ENCODE measurements at regions not wholly inside any gene's neighbourhood (a gene's known extent, or its start where the extent isn't known, plus 50 kb on each side); places are given as distances from the start of the nearest gene placed in this dataset.

DNA sequence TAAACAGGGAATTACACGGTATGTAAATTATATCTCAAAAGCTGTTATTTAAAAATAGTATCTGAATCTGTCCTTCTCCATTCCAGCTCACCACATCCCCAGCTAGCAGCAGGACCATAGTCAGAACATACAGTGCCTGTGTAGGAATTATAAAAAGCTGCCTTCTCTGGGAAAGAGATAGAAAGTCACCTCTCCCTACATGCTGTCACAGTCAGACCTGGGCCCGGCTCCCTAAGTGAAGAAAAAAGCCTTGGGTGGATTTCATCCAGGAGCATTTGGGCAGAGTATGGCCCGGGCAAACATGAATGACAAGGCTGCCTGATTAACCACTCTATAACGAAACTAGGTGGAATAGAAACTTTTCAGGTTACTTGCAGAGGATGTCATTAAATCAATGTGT, 144.1 kb downstream of the CNTN3 start:
- Histone ChIP-seq H3K4me1 (ENCODE audit: control insufficient read depth in 4 of 4, insufficient read depth in 4 of 4, low read length in 3 of 4) (no peaks in the 10 kb centered on the region), H3K27ac (ENCODE audit: low read depth in 1 of 2, low read length in 2 of 2) (no peak overlapping the region), H3K27me3 (ENCODE audit: control insufficient read depth in 4 of 4, insufficient read depth in 4 of 4, low read length in 3 of 4) (no peaks in the 10 kb centered on the region), H3K4me3 (ENCODE audit: low read depth in 1 of 3, low read length in 3 of 3) (no peak overlapping the region), H3K9ac (ENCODE audit: low read depth in 1 of 2, low read length in 2 of 2) (no peak overlapping the region), H3K9me3 (ENCODE audit: control insufficient read depth in 4 of 4, low read length in 3 of 4) (no peaks in the 10 kb centered on the region), H3K36me3 (ENCODE audit: control insufficient read depth in 4 of 4, insufficient read depth in 3 of 4, low read depth in 1 of 4, low read length in 3 of 4) (no peaks in the 10 kb centered on the region)
- WGBS, result 93% methylated on average over 4 of the region's 4 CpGs
- no peak for DNase-seq (ENCODE audit: low spot score)
- TF ChIP-seq NR2F2 (IDR thresholded peaks at IDR 0.05), result no peak

DNA sequence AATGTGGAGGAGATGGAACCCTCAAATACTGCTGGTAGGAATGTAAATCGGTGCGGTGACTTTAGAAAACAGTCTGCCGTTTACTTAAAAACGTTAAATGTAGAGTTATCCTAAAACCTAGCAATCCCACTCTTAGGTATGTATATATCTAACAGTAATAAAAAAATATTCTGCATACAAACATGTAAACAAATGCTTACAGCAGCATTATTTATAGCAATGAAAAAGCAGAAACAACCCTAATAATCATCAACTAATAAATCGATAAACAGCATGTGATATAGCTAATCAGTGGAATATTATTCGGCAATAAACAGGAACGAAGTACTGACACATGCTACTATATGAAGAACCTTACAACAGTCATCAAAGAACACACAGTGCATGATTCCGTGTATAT, 144.7 kb downstream of the CNTN3 start:
- Histone ChIP-seq H3K4me1 (ENCODE audit: control insufficient read depth in 4 of 4, insufficient read depth in 4 of 4, low read length in 3 of 4) (no peaks in the 10 kb centered on the region), H3K9me3 (ENCODE audit: control insufficient read depth in 4 of 4, low read length in 3 of 4) (no peaks in the 10 kb centered on the region), H3K27me3 (ENCODE audit: control insufficient read depth in 4 of 4, insufficient read depth in 4 of 4, low read length in 3 of 4) (no peaks in the 10 kb centered on the region), H3K27ac (ENCODE audit: low read depth in 1 of 2, low read length in 2 of 2) (no peak overlapping the region), H3K36me3 (ENCODE audit: control insufficient read depth in 4 of 4, insufficient read depth in 3 of 4, low read depth in 1 of 4, low read length in 3 of 4) (no peaks in the 10 kb centered on the region), H3K4me3 (ENCODE audit: low read depth in 1 of 3, low read length in 3 of 3) (no peak overlapping the region), H3K9ac (ENCODE audit: low read depth in 1 of 2, low read length in 2 of 2) (no peak overlapping the region)
- no peak for DNase-seq (ENCODE audit: low spot score)
- TF ChIP-seq GABPA (IDR thresholded peaks at IDR 0.05 in 1 of 2, conservative IDR thresholded peaks at IDR 0.05 in 1 of 2), result no peak
- 93% methylated on average over 8 of the region's 8 CpGs for WGBS

DNA sequence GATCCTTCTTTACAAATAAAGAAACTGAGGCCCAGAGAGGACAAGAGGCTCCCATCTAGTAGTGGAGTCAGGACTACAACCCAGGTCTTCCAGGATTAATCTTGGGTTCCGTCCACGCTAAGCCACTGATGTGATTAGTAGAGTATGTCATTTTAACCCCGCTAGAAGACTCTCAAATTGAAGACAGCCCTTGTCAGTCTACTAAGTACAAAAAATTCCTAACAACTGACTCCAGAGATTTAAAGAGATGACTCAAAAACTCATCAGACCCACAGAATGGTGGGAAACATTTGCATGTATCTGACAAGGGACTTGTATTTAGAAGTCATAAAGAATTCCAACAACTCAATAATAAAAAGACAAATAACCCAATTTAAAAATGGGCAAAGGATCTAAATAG, 145.3 kb downstream of the CNTN3 start:
- Histone ChIP-seq H3K27ac (ENCODE audit: low read depth in 1 of 2, low read length in 2 of 2) (no peak overlapping the region), H3K9ac (ENCODE audit: low read depth in 1 of 2, low read length in 2 of 2) (no peak overlapping the region), H3K4me1 (ENCODE audit: control insufficient read depth in 4 of 4, insufficient read depth in 4 of 4, low read length in 3 of 4) (no peaks in the 10 kb centered on the region), H3K27me3 (ENCODE audit: control insufficient read depth in 4 of 4, insufficient read depth in 4 of 4, low read length in 3 of 4) (no peaks in the 10 kb centered on the region), H3K9me3 (ENCODE audit: control insufficient read depth in 4 of 4, low read length in 3 of 4) (no peaks in the 10 kb centered on the region), H3K36me3 (ENCODE audit: control insufficient read depth in 4 of 4, insufficient read depth in 3 of 4, low read depth in 1 of 4, low read length in 3 of 4) (no peaks in the 10 kb centered on the region), H3K4me3 (ENCODE audit: low read depth in 1 of 3, low read length in 3 of 3) (no peak overlapping the region)
- TF ChIP-seq, protein P1, sequence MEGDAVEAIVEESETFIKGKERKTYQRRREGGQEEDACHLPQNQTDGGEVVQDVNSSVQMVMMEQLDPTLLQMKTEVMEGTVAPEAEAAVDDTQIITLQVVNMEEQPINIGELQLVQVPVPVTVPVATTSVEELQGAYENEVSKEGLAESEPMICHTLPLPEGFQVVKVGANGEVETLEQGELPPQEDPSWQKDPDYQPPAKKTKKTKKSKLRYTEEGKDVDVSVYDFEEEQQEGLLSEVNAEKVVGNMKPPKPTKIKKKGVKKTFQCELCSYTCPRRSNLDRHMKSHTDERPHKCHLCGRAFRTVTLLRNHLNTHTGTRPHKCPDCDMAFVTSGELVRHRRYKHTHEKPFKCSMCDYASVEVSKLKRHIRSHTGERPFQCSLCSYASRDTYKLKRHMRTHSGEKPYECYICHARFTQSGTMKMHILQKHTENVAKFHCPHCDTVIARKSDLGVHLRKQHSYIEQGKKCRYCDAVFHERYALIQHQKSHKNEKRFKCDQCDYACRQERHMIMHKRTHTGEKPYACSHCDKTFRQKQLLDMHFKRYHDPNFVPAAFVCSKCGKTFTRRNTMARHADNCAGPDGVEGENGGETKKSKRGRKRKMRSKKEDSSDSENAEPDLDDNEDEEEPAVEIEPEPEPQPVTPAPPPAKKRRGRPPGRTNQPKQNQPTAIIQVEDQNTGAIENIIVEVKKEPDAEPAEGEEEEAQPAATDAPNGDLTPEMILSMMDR (IDR thresholded peaks at IDR 0.05; ENCODE audit: low read depth, low read length, missing input control), result no peak
- TF ChIP-seq, protein P2, sequence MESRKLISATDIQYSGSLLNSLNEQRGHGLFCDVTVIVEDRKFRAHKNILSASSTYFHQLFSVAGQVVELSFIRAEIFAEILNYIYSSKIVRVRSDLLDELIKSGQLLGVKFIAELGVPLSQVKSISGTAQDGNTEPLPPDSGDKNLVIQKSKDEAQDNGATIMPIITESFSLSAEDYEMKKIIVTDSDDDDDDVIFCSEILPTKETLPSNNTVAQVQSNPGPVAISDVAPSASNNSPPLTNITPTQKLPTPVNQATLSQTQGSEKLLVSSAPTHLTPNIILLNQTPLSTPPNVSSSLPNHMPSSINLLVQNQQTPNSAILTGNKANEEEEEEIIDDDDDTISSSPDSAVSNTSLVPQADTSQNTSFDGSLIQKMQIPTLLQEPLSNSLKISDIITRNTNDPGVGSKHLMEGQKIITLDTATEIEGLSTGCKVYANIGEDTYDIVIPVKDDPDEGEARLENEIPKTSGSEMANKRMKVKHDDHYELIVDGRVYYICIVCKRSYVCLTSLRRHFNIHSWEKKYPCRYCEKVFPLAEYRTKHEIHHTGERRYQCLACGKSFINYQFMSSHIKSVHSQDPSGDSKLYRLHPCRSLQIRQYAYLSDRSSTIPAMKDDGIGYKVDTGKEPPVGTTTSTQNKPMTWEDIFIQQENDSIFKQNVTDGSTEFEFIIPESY (IDR thresholded peaks at IDR 0.05), result no peak
- TF ChIP-seq SP1 (IDR thresholded peaks at IDR 0.05), result no peak
- no peak for TF ChIP-seq EGR1 (IDR thresholded peaks at IDR 0.05; ENCODE audit: low read depth in 2 of 2)
- 97% methylated on average over 3 of the region's 3 CpGs for WGBS
- DNase-seq (ENCODE audit: low spot score), result no peak

DNA sequence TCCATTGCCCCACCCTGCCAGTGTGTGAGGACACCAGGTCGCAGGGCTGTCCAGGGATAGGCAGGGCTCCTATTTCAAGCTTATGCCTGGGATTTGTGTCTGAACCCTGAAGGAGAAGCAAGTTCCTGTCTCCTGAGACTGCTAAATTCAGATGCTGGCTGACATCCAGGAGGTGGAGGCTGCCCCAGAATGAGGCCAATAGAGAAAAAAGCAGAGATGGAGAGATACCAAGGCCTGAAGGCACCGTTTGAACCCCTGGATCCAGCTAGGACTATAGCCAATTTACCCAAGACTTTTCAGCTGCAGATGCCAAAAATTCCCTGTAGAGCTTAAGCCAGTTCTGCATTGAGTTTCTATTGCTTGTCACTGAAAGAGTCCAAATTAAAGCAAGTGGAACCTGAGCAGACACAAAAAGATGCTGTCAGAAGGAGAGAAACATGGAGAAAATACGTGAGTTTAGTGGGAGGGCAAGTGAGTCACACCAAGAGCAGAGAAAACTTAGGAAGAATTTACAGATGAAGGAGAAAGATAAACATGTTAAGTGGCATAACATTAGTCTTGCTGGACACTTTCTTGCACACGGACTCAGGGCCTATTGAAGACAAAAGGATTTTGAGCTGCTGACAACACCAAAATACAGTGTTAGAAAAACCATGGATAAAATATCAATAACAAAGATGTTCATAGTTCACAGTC, 148.6 kb downstream of the CNTN3 start:
- DNase-seq (ENCODE audit: low spot score), result no peak
- Histone ChIP-seq H3K27me3 (ENCODE audit: control insufficient read depth in 4 of 4, insufficient read depth in 4 of 4, low read length in 3 of 4) (no peaks in the 10 kb centered on the region), H3K9me3 (ENCODE audit: control insufficient read depth in 4 of 4, low read length in 3 of 4) (no peaks in the 10 kb centered on the region), H3K4me1 (ENCODE audit: control insufficient read depth in 4 of 4, insufficient read depth in 4 of 4, low read length in 3 of 4) (no peaks in the 10 kb centered on the region), H3K36me3 (ENCODE audit: control insufficient read depth in 4 of 4, insufficient read depth in 3 of 4, low read depth in 1 of 4, low read length in 3 of 4) (no peaks in the 10 kb centered on the region), H3K4me3 (ENCODE audit: low read depth in 1 of 3, low read length in 3 of 3) (no peak overlapping the region), H3K9ac (ENCODE audit: low read depth in 1 of 2, low read length in 2 of 2) (no peak overlapping the region), H3K27ac (ENCODE audit: low read depth in 1 of 2, low read length in 2 of 2) (no peak overlapping the region)
- WGBS, result 58% methylated on average over 4 of the region's 4 CpGs
- TF ChIP-seq, protein P3, sequence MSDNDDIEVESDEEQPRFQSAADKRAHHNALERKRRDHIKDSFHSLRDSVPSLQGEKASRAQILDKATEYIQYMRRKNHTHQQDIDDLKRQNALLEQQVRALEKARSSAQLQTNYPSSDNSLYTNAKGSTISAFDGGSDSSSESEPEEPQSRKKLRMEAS (IDR thresholded peaks at IDR 0.05), result no peak
- TF ChIP-seq, protein P1 (IDR thresholded peaks at IDR 0.05; ENCODE audit: low read depth, low read length, missing input control), result no peak
- TF ChIP-seq FOXA1 (IDR thresholded peaks at IDR 0.05), result no peak
- no peak for TF ChIP-seq GABPA (IDR thresholded peaks at IDR 0.05 in 1 of 2, conservative IDR thresholded peaks at IDR 0.05 in 1 of 2)
- TF ChIP-seq, protein P4, sequence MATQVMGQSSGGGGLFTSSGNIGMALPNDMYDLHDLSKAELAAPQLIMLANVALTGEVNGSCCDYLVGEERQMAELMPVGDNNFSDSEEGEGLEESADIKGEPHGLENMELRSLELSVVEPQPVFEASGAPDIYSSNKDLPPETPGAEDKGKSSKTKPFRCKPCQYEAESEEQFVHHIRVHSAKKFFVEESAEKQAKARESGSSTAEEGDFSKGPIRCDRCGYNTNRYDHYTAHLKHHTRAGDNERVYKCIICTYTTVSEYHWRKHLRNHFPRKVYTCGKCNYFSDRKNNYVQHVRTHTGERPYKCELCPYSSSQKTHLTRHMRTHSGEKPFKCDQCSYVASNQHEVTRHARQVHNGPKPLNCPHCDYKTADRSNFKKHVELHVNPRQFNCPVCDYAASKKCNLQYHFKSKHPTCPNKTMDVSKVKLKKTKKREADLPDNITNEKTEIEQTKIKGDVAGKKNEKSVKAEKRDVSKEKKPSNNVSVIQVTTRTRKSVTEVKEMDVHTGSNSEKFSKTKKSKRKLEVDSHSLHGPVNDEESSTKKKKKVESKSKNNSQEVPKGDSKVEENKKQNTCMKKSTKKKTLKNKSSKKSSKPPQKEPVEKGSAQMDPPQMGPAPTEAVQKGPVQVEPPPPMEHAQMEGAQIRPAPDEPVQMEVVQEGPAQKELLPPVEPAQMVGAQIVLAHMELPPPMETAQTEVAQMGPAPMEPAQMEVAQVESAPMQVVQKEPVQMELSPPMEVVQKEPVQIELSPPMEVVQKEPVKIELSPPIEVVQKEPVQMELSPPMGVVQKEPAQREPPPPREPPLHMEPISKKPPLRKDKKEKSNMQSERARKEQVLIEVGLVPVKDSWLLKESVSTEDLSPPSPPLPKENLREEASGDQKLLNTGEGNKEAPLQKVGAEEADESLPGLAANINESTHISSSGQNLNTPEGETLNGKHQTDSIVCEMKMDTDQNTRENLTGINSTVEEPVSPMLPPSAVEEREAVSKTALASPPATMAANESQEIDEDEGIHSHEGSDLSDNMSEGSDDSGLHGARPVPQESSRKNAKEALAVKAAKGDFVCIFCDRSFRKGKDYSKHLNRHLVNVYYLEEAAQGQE (IDR thresholded peaks at IDR 0.05), result no peak
- TF ChIP-seq JUND (IDR thresholded peaks at IDR 0.05), result no peak
